ENCODE measurements at regions not wholly inside any gene's neighbourhood (a gene's known extent, or its start where the extent isn't known, plus 50 kb on each side); places are given as distances from the start of the nearest gene placed in this dataset.

DNA sequence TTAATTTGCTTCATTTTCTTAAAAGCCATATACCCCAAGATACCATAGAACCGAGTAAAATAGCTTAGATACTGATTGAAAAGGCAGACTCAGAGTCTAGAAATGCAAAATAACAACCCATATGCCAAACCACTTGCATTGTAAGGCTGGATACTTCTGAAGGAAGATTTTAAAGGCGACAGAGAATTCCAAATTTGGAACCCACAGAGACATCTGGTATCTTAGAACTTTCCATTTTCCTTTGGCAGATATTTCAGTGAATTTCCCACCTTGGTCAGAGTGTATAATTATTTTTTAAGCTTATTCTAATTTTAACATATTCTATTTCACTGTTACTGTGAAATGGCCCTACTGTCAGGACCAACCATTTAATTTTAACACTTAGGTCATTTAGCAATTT is 186.4 kb upstream of the E2F7 start:
- Mint-ChIP-seq H3K27ac (no peak overlapping the region), H3K9me3 (no peaks in the 10 kb centered on the region), H3K27me3 (ENCODE audit: low read depth) (no peaks in the 10 kb centered on the region), H3K4me3 (no peak overlapping the region), H3K36me3 (ENCODE audit: insufficient read depth in 1 of 3, low read depth in 3 of 3) (no peaks in the 10 kb centered on the region), H3K4me1 (no peaks in the 10 kb centered on the region)
- Histone ChIP-seq H3K79me2 (ENCODE audit: insufficient read depth, low read length) (no peaks in the 10 kb centered on the region), H3K27me3 (ENCODE audit: insufficient read depth, low read length) (no peaks in the 10 kb centered on the region), H3K23me2 (ENCODE audit: insufficient read length, low read depth, low read length, poor library complexity, severe bottlenecking) (no peaks in the 10 kb centered on the region), H2AFZ (ENCODE audit: low read length) (no peak overlapping the region), H4K8ac (replicated peaks; ENCODE audit: insufficient read length, low read depth, low read length) (no peak overlapping the region), H3K23ac (ENCODE audit: insufficient read length, low read depth, low read length) (no peak overlapping the region), H2BK5ac (ENCODE audit: insufficient read length, low read length) (no peak overlapping the region), H2BK12ac (ENCODE audit: insufficient read length, low read depth, low read length) (no peak overlapping the region), H3K4ac (ENCODE audit: low read depth, low read length) (no peak overlapping the region), H3K27ac (ENCODE audit: insufficient read length, low read depth, low read length) (no peak overlapping the region), H3K18ac (ENCODE audit: insufficient read length, low read depth, low read length) (no peak overlapping the region), H3K4me1 (ENCODE audit: insufficient read depth, low read length) (no peaks in the 10 kb centered on the region), H2AK5ac (ENCODE audit: insufficient read length, low read length) (no peak overlapping the region), H2BK15ac (ENCODE audit: low read depth, low read length) (no peak overlapping the region), H2BK20ac (ENCODE audit: low read depth, low read length, poor library complexity, severe bottlenecking) (no peak overlapping the region), H3K79me1 (ENCODE audit: insufficient read depth, low read depth, low read length, poor library complexity, severe bottlenecking) (no peaks in the 10 kb centered on the region), H3K56ac (ENCODE audit: insufficient read length, low read depth, low read length) (no peak overlapping the region), H4K91ac (ENCODE audit: insufficient read length, low read depth, low read length) (no peak overlapping the region), H4K5ac (ENCODE audit: insufficient read length, low read depth, low read length) (no peak overlapping the region), H3K9me3 (ENCODE audit: control insufficient read depth, low read depth, low read length) (no peaks in the 10 kb centered on the region), H2BK120ac (ENCODE audit: low read depth, low read length, poor library complexity, severe bottlenecking) (no peak overlapping the region), H3K14ac (ENCODE audit: insufficient read depth, low read length) (no peak overlapping the region), H3K9ac (ENCODE audit: extremely low read depth, insufficient read length, low read length) (no peak overlapping the region), H4K20me1 (ENCODE audit: control insufficient read depth, insufficient read depth, insufficient read length) (no peaks in the 10 kb centered on the region), H3K4me2 (ENCODE audit: insufficient read depth, insufficient read length, low read length) (no peak overlapping the region), H3T11ph (ENCODE audit: low read length) (no peak overlapping the region)
- WGBS (ENCODE audit: extremely low coverage, insufficient read length, low lambda C conversion rate): no CpG with 5 or more reads among the region's 2 CpGs
- no peak for DNase-seq
- TF ChIP-seq, protein P1, sequence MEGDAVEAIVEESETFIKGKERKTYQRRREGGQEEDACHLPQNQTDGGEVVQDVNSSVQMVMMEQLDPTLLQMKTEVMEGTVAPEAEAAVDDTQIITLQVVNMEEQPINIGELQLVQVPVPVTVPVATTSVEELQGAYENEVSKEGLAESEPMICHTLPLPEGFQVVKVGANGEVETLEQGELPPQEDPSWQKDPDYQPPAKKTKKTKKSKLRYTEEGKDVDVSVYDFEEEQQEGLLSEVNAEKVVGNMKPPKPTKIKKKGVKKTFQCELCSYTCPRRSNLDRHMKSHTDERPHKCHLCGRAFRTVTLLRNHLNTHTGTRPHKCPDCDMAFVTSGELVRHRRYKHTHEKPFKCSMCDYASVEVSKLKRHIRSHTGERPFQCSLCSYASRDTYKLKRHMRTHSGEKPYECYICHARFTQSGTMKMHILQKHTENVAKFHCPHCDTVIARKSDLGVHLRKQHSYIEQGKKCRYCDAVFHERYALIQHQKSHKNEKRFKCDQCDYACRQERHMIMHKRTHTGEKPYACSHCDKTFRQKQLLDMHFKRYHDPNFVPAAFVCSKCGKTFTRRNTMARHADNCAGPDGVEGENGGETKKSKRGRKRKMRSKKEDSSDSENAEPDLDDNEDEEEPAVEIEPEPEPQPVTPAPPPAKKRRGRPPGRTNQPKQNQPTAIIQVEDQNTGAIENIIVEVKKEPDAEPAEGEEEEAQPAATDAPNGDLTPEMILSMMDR (conservative IDR thresholded peaks at IDR 0.05): no peak
